ENCODE measurements at regions not wholly inside any gene's neighbourhood (a gene's known extent, or its start where the extent isn't known, plus 50 kb on each side); places are given as distances from the start of the nearest gene placed in this dataset.
"Not testable (repeated sequence)": the region's sequence is repeated elsewhere in the genome, so short reads cannot be mapped to it uniquely, and the experiment has no call there.

DNA sequence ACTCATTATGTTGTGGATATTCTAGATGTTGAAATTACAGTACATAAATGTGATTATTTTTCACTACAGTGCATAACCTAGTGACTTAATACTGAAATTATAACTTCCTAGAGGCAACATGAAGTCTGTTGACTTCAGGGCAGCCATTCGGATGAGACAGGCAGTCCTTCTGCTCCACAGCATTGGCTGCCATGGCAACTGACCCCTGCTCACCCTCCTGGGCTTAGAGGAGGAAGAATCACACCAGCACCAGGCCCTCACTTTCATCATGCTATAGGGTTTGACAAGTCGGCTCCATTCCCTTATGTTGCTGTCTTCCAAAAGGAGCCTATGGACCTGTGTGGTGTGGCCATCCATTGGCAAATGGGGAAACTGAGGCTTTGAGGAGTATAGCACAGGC is 233.5 kb upstream of the TMEM132C start:
- no peaks in the 10 kb centered on the region for H3K36me3 Mint-ChIP-seq (ENCODE audit: unreplicated experiment)
- peak; percentile 30 for DNase-seq (ENCODE audit: extremely low spot score, unreplicated experiment)
- H3K4me1 Mint-ChIP-seq (ENCODE audit: unreplicated experiment) = no peaks in the 10 kb centered on the region
- no peaks in the 10 kb centered on the region for H3K9me3 Mint-ChIP-seq (ENCODE audit: unreplicated experiment)
- no peak overlapping the region for H3K27ac Mint-ChIP-seq (ENCODE audit: unreplicated experiment)
- H3K27me3 Mint-ChIP-seq (ENCODE audit: unreplicated experiment) = peaks cover 37% of the 10 kb centered on the region
- TF ChIP-seq, protein P1, sequence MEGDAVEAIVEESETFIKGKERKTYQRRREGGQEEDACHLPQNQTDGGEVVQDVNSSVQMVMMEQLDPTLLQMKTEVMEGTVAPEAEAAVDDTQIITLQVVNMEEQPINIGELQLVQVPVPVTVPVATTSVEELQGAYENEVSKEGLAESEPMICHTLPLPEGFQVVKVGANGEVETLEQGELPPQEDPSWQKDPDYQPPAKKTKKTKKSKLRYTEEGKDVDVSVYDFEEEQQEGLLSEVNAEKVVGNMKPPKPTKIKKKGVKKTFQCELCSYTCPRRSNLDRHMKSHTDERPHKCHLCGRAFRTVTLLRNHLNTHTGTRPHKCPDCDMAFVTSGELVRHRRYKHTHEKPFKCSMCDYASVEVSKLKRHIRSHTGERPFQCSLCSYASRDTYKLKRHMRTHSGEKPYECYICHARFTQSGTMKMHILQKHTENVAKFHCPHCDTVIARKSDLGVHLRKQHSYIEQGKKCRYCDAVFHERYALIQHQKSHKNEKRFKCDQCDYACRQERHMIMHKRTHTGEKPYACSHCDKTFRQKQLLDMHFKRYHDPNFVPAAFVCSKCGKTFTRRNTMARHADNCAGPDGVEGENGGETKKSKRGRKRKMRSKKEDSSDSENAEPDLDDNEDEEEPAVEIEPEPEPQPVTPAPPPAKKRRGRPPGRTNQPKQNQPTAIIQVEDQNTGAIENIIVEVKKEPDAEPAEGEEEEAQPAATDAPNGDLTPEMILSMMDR (IDR thresholded peaks at IDR 0.05) = no peak
- no peak overlapping the region for H3K4me3 Mint-ChIP-seq (ENCODE audit: unreplicated experiment)

DNA sequence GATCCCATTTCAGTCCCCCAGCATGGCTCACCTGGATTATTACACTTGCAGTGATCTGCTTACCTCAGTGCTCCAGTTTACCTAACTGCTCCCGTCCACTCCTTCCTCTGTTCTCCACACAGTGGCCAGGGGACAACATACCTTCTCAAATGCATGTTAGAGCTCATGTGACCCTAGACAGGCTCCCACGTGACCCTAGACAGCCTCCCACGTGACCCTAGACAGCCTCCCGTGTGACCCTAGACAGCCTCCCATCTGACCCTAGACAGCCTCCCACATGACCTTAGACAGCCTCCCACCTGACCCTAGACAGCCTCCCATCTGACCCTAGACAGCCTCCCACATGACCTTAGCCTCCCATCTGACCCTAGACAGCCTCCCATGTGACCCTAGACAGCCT is 226.0 kb upstream of the TMEM132C start:
- H3K27ac Mint-ChIP-seq (ENCODE audit: unreplicated experiment) = no peak overlapping the region
- DNase-seq (ENCODE audit: extremely low spot score, unreplicated experiment) = no peak
- H3K4me1 Mint-ChIP-seq (ENCODE audit: unreplicated experiment) = no peaks in the 10 kb centered on the region
- H3K27me3 Mint-ChIP-seq (ENCODE audit: unreplicated experiment) = peaks cover 18% of the 10 kb centered on the region
- H3K36me3 Mint-ChIP-seq (ENCODE audit: unreplicated experiment) = no peaks in the 10 kb centered on the region
- TF ChIP-seq, protein P1 (IDR thresholded peaks at IDR 0.05) = no peak
- H3K4me3 Mint-ChIP-seq (ENCODE audit: unreplicated experiment) = no peak overlapping the region
- no peaks in the 10 kb centered on the region for H3K9me3 Mint-ChIP-seq (ENCODE audit: unreplicated experiment)

DNA sequence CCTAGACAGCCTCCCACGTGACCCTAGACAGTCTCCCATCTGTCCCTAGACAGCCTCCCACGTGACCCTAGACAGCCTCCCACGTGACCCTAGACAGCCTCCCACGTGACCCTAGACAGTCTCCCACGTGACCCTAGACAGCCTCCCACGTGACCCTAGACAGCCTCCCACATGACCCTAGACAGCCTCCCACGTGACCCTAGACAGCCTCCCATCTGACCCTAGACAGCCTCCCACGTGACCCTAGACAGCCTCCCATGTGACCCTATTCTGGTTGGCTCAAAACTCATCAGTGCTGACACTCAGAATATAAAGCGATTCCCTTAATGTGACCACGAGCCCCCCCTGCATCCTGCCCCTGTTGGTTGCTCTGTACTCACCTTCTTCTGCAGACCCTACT is 224.7 kb upstream of the TMEM132C start:
- not testable (repeated sequence) for H3K9me3 Mint-ChIP-seq (ENCODE audit: unreplicated experiment); H3K27ac Mint-ChIP-seq (ENCODE audit: unreplicated experiment); H3K4me3 Mint-ChIP-seq (ENCODE audit: unreplicated experiment); H3K36me3 Mint-ChIP-seq (ENCODE audit: unreplicated experiment); DNase-seq (ENCODE audit: extremely low spot score, unreplicated experiment); H3K4me1 Mint-ChIP-seq (ENCODE audit: unreplicated experiment)
- H3K27me3 Mint-ChIP-seq (ENCODE audit: unreplicated experiment) = peaks cover 12% of the 10 kb centered on the region

DNA sequence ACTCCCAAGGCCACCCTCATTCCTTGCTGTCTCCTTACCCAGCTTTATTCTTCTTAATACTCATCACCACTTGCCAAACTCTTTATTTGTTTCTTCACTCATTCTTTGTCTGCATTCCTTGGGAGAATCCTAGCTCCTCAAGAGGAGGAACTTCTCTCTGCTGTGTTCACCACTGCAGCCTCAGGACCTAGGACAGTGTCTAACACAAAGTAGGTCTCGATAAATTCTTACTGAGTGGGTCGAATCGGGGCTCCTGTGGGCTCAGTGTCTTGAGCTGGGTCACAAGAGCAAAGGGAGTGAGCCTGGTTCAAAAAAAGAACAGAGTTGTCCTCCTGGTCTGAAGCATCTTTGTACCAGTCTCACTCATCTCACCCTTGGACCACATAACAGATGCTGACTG is 224.1 kb upstream of the TMEM132C start:
- Mint-ChIP-seq H3K36me3 (ENCODE audit: unreplicated experiment) (no peaks in the 10 kb centered on the region), H3K27ac (ENCODE audit: unreplicated experiment) (no peak overlapping the region)

DNA sequence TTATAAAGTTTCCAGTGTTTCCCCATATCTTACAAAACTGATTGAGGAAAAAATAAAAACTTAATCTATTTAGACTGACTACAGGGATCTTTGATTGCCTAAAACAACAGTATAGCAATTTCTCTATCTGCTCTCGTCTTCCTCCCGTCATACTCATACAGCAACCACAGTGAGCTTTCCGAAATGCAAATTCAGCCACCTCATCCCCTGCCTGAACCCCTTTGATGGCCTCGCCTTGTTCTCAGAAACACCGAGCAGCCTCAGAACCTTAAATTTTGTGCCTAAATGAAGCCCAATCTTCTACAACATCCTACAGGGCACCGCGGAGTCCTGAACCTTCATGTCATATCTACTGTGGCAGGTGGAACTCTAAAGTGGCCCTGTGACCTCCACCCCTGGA is 223.7 kb upstream of the TMEM132C start:
- TF ChIP-seq, protein P1 (IDR thresholded peaks at IDR 0.05) = no peak
- Mint-ChIP-seq H3K27me3 (ENCODE audit: unreplicated experiment) (peaks cover 14% of the 10 kb centered on the region), H3K27ac (ENCODE audit: unreplicated experiment) (no peak overlapping the region), H3K9me3 (ENCODE audit: unreplicated experiment) (no peaks in the 10 kb centered on the region), H3K4me3 (ENCODE audit: unreplicated experiment) (no peak overlapping the region), H3K4me1 (ENCODE audit: unreplicated experiment) (no peaks in the 10 kb centered on the region), H3K36me3 (ENCODE audit: unreplicated experiment) (no peaks in the 10 kb centered on the region)
- DNase-seq (ENCODE audit: extremely low spot score, unreplicated experiment) = no peak

More for the DNA sequence above, 224.1 kb upstream of the TMEM132C start:
- DNase-seq (ENCODE audit: extremely low spot score, unreplicated experiment) = no peak
- H3K4me1 Mint-ChIP-seq (ENCODE audit: unreplicated experiment) = no peaks in the 10 kb centered on the region
- no peak overlapping the region for H3K4me3 Mint-ChIP-seq (ENCODE audit: unreplicated experiment)
- H3K27me3 Mint-ChIP-seq (ENCODE audit: unreplicated experiment) = peaks cover 14% of the 10 kb centered on the region
- H3K9me3 Mint-ChIP-seq (ENCODE audit: unreplicated experiment) = no peaks in the 10 kb centered on the region
- TF ChIP-seq, protein P1 (IDR thresholded peaks at IDR 0.05) = no peak

Data from osteocyte (in vitro differentiated cells).